ENCODE measurements at regions not wholly inside any gene's neighbourhood (a gene's known extent, or its start where the extent isn't known, plus 50 kb on each side); places are given as distances from the start of the nearest gene placed in this dataset.

DNA sequence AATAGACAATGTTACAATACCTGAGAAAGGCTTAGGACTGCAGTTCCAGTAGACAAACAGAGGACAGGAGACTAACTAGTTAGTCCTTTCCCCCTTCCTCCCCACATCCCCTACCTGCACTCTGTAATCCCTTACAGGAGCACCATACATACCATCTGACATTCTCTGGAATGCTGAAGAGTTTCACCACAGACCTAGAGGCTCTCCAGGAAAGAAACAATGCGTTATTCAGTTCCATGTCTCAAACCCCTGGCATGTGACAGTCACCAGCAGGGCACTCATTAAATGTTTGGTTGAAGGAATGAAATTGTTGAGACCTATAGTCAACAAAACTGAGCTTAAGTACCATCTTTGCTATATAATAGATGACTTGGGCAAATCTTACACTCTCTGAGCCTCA is 100.2 kb upstream of the USP38 start:
- no peak for DNase-seq (ENCODE audit: low read depth)
- no peak overlapping the region for H3K4me3 ChIP-seq (ENCODE audit: low read depth, low read length)
- TF ChIP-seq, protein P1, sequence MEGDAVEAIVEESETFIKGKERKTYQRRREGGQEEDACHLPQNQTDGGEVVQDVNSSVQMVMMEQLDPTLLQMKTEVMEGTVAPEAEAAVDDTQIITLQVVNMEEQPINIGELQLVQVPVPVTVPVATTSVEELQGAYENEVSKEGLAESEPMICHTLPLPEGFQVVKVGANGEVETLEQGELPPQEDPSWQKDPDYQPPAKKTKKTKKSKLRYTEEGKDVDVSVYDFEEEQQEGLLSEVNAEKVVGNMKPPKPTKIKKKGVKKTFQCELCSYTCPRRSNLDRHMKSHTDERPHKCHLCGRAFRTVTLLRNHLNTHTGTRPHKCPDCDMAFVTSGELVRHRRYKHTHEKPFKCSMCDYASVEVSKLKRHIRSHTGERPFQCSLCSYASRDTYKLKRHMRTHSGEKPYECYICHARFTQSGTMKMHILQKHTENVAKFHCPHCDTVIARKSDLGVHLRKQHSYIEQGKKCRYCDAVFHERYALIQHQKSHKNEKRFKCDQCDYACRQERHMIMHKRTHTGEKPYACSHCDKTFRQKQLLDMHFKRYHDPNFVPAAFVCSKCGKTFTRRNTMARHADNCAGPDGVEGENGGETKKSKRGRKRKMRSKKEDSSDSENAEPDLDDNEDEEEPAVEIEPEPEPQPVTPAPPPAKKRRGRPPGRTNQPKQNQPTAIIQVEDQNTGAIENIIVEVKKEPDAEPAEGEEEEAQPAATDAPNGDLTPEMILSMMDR (conservative IDR thresholded peaks at IDR 0.05; ENCODE audit: low read depth, low read length) = no peak

DNA sequence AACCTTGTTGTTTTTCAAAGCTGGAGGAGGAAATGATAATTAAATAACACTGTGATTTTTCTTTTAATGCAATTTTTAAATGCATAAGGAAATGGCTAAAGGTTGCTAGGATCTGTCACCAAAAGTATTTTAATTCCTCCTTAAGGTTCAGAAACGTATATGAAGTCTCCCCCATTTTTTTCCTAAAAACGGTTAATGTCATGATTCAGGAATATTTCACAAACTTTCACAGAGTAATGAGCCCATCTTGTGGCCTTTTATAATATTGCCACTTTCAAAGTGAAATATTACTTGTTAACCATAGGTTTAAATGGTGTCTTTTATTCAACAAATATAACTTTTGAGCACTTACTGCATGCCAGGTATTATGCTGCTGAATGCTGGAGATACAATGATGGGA is 99.5 kb upstream of the USP38 start:
- TF ChIP-seq, protein P1 (conservative IDR thresholded peaks at IDR 0.05; ENCODE audit: low read depth, low read length) = peak; percentile 46
- DNase-seq (ENCODE audit: low read depth) = no peak
- H3K4me3 ChIP-seq (ENCODE audit: low read depth, low read length) = no peak overlapping the region

DNA sequence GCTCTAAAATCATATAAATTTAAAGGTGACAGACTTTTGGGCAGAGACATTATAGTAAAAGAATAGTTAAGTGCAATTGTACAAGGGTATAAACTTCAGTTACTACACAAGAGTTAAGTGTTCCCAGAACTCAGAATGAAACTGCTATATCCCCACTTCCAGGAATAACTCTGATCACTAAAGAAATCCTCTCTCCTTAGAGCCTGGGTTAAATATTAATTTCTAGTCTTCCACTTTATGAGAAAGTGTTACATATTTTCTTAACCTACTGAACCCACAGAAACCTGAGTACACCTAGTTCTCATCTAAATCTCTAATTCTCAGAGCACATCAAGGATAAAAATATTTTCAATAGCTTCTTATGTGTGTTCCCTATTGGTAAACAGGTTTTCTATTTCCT is 99.1 kb upstream of the USP38 start:
- H3K4me3 ChIP-seq (ENCODE audit: low read depth, low read length) = no peak overlapping the region
- DNase-seq (ENCODE audit: low read depth) = no peak
- TF ChIP-seq, protein P1 (conservative IDR thresholded peaks at IDR 0.05; ENCODE audit: low read depth, low read length) = no peak

DNA sequence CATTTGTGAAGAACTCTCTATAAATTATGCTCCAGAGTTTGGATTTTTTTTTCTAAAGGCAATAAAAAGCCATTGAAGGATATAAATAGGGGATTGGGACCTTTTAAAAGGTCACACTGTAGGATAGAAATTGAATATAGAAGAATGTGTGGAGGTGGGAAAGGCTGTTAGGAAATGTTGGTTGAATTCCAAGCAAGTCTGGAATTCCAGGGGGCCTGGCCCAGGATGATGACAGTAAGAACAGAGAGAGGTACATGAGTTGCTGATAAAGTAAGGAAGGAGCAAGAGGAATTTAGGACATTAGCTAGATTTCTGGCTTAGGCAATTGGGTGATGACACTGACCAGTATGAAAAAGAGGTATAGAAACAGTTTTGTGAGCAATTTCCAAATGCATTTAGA is 95.4 kb upstream of the USP38 start:
- TF ChIP-seq, protein P1 (conservative IDR thresholded peaks at IDR 0.05; ENCODE audit: low read depth, low read length) = no peak
- no peak overlapping the region for H3K4me3 ChIP-seq (ENCODE audit: low read depth, low read length)
- DNase-seq (ENCODE audit: low read depth) = peak; percentile 26

DNA sequence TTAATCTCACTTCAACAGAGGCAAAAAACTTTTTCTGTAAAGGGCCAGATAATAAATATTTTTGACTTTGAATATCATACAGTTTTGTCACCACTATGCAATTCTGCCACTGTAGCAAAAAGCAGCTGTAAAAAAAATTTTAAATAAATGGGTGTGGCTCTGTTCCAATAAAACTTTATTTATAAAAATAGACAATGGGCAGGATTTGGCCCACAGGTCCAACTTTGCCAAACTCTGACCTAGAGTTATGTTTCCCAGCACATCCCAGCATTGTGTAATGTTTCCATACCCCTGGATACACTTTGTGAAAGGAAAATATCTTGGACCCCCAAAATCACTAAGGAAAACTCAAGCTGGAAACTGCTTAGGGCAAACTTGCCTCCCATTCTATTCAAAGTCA is 94.9 kb upstream of the USP38 start:
- DNase-seq (ENCODE audit: low read depth) = no peak
- H3K4me3 ChIP-seq (ENCODE audit: low read depth, low read length) = no peak overlapping the region
- TF ChIP-seq, protein P1 (conservative IDR thresholded peaks at IDR 0.05; ENCODE audit: low read depth, low read length) = no peak

DNA sequence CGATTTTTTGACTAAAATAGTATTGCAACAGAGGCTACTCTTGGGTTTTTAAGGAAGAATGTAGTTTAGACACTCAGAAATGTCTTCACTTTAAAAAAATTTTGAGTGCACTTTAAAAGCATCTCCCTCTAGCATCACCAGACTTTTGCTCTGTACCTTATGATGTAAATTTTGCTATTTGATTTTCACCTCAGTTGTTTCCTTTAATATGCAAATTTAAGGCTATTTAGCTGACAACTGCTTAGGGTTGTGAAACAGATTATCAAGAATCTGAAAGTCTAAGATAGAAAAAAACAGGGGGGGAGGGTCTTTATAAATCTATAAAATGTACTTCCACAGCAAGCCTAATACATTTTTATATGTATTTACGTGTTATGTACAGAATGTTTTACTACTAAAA is 92.9 kb upstream of the USP38 start:
- DNase-seq (ENCODE audit: low read depth) = no peak
- no peak overlapping the region for H3K4me3 ChIP-seq (ENCODE audit: low read depth, low read length)
- TF ChIP-seq, protein P1 (conservative IDR thresholded peaks at IDR 0.05; ENCODE audit: low read depth, low read length) = no peak

DNA sequence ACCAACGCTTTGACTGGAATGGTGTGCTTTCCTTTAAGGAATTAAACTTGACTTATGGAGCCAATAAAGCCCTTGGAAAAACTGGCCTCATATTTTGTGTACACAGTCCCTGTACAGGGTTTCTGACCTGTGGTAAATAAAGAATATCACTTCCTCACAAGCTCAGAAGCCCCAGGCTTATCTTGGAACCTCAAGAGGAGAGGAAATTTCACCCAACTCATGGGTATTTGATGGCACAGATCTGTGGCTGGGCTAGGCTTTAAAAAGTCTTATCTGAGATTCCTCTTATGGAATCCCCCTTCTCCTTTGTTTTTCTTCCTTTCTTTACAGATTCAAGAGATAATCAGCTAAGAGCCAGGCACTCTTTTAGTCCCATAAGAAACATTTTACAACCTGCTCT is 89.3 kb upstream of the USP38 start:
- no peak overlapping the region for H3K4me3 ChIP-seq (ENCODE audit: low read depth, low read length)
- TF ChIP-seq, protein P1 (conservative IDR thresholded peaks at IDR 0.05; ENCODE audit: low read depth, low read length) = no peak
- DNase-seq (ENCODE audit: low read depth) = no peak
